C4-2B (cell line): ENCODE measurements at regions not wholly inside any gene's neighbourhood (a gene's known extent, or its start where the extent isn't known, plus 50 kb on each side); places are given as distances from the start of the nearest gene placed in this dataset.

Source experiments
- H3K27ac ChIP-seq: fragments of 450-650 bp; 2 replicates; pipeline ENCODE4 v1.5.1; 2017
- ZFX ChIP-seq: fragments of 450-650 bp; IDR thresholded peaks from 2 replicates; pipeline ENCODE4 v1.6.1; 2017
- TF ChIP-seq, protein P1 (sequence below): fragments of 450-650 bp; conservative IDR thresholded peaks from 2 replicates; pipeline ENCODE4 v1.5.1; 2017; ENCODE audit warnings: mild to moderate bottlenecking

DNA sequence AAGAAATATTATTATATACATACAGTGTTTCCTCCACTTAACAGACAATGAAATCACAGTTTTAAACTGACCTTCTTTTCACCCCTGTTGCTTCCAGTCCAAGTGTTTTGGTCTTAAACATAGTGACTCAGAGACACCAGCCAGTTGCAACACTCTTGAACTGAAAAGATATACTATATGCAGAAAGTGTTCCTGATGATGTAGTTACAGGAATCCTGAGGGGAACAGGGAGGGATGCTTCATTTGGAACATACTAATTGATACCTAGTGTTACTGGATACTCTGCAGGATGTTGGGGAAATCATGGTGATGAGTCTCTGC is 420.8 kb downstream of the CCDC91 start:
- H3K27ac ChIP-seq, result no peak overlapping the region
- TF ChIP-seq ZFX, result no peak
- TF ChIP-seq, protein P1, sequence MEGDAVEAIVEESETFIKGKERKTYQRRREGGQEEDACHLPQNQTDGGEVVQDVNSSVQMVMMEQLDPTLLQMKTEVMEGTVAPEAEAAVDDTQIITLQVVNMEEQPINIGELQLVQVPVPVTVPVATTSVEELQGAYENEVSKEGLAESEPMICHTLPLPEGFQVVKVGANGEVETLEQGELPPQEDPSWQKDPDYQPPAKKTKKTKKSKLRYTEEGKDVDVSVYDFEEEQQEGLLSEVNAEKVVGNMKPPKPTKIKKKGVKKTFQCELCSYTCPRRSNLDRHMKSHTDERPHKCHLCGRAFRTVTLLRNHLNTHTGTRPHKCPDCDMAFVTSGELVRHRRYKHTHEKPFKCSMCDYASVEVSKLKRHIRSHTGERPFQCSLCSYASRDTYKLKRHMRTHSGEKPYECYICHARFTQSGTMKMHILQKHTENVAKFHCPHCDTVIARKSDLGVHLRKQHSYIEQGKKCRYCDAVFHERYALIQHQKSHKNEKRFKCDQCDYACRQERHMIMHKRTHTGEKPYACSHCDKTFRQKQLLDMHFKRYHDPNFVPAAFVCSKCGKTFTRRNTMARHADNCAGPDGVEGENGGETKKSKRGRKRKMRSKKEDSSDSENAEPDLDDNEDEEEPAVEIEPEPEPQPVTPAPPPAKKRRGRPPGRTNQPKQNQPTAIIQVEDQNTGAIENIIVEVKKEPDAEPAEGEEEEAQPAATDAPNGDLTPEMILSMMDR, result no peak

DNA sequence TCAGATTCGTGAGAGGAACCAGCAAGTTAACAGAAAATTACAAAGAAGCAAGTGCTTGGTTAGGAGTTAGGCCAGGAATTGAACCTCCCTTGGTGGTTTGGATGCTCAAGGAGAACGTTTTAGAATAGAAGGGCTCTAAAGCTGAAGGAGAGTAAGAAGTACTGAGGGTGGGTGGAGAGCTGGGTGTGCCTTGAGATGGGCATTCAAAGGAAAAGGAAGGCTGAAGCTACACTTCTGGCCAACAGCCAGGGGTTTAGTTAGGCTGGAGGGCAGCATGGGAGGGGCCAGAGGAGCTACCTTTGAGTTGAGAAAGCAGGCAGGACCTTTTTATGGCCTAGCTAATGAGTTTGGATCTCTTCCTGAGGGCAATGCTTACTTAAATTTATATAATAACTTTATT is 421.2 kb downstream of the CCDC91 start:
- no peak for TF ChIP-seq ZFX
- TF ChIP-seq, protein P1, result no peak
- no peak overlapping the region for H3K27ac ChIP-seq

DNA sequence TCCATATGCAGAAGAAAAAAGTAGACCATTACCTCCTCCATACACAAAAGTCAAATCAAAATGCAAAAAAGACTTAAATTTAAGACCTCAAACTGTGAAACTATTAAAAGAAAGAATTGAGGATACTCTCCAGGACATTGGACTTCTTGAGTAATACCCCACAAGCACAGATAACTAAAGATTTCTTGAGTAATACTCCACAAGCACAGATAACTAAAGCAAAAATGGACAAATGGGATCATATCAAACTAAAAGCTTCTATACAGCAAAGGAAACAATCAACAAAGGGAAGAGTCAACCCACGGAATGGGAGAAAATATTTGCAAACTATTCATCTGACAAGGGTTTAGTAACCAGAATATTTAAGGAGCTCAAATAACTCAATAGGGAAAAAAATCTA is 427.9 kb downstream of the CCDC91 start:
- no peak overlapping the region for H3K27ac ChIP-seq
- TF ChIP-seq ZFX, result no peak
- TF ChIP-seq, protein P1, result no peak

DNA sequence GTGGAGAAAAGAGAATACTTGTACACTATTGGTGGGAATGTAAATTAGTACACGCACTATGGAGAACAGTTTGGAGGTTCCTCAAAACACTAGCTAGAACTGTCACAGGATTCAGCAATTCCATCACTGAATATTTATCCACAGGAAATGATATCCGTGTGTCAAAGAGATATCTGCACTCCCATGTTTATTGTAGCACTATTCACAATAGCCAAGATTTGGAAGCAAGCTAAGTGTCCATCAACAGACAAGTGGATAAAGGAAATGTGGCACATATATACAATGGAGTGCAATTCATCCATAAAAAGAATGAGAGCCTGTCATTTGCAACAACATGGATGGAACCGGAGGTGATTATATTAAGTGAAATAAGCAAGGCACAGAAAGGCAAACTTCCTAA is 428.5 kb downstream of the CCDC91 start:
- no peak overlapping the region for H3K27ac ChIP-seq
- TF ChIP-seq, protein P1, result no peak
- no peak for TF ChIP-seq ZFX

DNA sequence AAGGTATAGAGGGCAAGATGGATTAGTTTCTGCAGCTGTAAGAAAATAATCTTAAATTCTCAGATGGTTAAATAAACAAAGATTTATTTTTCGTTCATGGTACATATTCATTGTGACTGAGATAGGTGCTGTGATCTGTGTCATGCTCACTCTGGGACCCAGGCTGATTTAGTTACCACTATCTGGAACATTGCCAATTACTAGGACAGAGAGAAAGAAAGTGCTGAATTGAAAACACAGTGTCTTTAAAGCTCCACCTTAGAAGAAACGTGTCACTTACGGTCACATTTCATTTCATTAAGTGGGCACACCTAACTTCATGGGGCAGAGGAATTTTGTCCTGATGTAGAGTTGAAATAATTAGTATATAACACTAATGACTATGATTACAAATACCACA is 430.0 kb downstream of the CCDC91 start:
- TF ChIP-seq ZFX, result no peak
- TF ChIP-seq, protein P1, result no peak
- no peak overlapping the region for H3K27ac ChIP-seq

DNA sequence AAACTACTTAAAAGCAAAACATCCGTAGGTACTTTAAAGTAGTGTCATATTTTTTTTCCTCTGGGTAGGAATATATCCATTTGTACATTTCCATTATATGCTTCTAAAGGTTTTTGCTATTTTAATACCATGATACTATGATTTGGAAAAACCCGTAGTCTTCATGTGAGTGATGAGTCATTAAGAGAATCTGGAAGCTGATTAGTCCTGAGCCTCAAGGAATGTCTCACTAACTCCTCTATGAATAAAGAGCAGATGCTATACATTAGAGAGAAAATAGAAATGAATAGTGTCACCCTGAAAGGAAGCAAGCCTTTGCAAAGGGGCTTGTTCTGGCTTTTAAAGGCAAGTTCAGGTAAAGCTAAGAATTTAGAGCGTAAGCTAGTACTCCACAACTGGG is 432.1 kb downstream of the CCDC91 start:
- TF ChIP-seq, protein P1, result no peak
- TF ChIP-seq ZFX, result no peak
- no peak overlapping the region for H3K27ac ChIP-seq

DNA sequence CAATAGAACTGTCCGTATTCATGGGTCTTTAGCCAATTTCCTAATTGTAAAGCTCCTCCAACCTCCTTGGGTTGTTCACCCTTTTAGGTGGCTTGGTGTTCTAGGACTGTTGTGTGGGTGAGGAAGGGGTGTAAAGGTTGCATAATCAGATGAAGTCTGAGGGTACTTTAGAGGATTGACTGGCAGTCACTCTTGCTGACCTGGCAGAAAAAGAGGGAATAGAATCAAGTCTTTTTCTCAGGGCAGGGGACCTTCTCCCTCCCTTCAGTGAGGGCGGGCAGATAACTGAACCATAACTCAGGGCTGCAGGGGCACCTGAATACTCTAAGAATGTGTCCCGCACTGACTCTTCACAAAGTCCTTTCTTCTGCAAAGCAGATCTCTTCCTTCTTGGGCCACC is 436.2 kb downstream of the CCDC91 start:
- H3K27ac ChIP-seq, result no peak overlapping the region
- TF ChIP-seq ZFX, result no peak
- TF ChIP-seq, protein P1, result no peak

DNA sequence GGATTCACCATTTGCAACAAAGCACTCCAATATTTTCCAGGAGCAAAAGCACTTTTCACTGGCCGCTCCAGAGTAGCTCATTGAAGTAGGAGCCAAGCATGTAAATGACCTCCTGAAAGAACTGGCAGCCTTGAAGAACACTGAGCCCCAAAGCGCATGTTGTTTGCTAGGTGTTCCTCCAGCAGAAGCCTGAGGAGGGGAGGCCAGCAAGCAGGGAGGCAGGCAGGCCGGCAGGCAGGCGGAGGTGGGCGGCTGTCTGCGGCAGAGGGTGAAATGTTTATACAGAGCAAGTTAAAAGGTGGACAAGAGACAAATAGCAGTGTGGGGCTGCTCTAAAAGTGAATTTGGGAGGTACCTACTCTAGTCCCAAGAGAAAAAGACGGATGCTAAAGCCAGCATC is 439.4 kb downstream of the CCDC91 start:
- no peak overlapping the region for H3K27ac ChIP-seq
- TF ChIP-seq, protein P1, result no peak
- no peak for TF ChIP-seq ZFX
